CD4-positive, alpha-beta T cell treated with Interleukin-4 for 1 hour (primary cell): ENCODE measurements at regions not wholly inside any gene's neighbourhood (a gene's known extent, or its start where the extent isn't known, plus 50 kb on each side); places are given as distances from the start of the nearest gene placed in this dataset.
"Not testable (repeated sequence)": the region's sequence is repeated elsewhere in the genome, so short reads cannot be mapped to it uniquely, and the experiment has no call there.

Experiments
- DNase-seq, 2 donors: peaks; one replicate each; pipeline ENCODE4 v3.0.0-alpha.2; 2020 to 2022

DNA sequence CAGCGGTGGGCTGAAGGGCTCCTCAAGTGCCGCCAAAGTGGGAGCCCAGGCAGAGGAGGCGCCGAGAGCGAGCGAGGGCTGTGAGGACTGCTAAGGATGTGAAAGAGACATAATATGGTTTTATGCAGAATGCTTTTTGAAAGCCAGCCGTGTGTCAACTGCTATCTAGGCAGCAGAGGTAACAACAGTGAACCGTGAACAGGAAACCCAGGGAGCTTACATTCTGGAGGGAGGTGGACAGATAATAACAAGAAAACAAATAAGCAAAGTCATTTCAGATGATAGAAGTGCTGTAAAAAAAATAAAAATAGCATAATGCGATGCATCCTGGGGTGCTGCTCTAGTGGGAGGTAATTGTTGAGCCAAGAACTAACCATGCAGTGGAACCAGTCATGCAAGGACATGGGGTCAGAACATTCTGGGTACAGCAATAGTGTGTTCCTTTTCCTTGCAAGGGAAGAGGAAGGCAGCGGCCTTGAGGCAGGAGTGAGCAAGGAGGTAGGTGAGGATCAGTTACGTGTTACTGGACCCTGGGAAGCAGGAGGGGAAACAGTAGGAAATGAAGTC lies 134.4 kb upstream of the TMEM170B start:
- no peak for DNase-seq

- DNase-seq = not testable (repeated sequence)
Observed at GRCh38 chr6:11402581-11402980, 135.0 kb upstream of the TMEM170B start.

DNA sequence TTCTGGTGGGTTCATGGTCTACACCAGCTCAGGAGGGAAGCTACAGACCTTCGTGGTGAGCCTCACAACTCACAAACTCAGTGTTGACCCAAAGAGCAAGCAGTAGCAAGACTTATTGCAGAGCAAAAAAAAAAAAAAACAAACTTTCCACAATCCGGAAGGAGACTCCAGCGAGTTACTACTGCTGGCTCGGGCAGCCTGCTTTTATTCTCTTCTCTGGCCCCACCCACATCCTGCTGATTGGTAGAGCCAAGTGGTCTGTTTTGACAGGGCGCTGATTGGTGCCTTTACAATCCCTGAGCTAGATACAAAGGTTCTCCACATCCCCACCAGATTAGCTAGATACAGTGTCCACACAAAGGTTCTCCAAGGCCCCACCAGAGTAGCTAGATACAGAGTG lies 135.6 kb upstream of the TMEM170B start:
- DNase-seq = not testable (repeated sequence)

GRCh38 chr6:11398451-11399326 lies 138.9 kb upstream of the TMEM170B start:
- no peak for DNase-seq

DNA sequence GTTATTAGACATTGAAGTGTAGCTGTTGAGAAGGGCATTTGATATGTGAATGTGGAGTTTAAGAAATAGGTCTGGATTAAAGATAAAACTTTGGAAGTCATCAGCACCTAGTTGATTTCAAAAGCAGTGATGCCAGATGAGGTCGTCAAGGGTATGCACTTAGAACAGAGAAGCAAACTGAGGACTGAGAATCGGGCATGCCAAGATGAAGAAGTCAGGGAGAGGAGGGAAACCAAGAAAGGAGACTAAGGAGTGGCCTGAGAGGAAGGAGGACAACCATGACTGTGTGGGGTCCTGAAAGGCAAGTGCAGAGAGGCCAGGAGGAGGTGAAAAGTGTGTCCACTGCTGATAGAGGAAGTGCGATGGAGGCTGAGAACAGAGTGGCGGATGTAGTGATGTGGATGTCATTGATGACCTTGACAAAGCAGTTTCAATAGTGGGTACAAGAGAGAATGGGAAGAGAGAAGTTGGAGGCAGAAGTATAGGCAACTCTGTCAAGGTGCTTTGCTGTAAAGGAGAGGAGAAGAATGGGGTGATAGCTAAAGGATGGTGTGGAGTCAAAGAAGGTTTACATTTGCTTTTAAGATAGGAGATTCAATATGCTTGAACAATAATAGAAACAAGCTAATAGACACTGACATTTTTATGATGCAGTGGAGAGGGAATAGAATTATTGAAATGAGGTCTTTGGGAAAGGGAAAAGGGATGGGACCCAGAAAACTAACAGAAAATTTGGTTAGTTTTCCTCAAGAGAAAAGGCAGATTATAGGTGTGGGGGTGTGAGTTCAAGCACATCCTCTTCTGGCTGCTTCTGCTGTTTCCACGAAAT lies 139.7 kb upstream of the TMEM170B start:
- DNase-seq = no peak

- DNase-seq = no peak
Observed at GRCh38 chr6:11396860-11397259, 140.7 kb upstream of the TMEM170B start.

- DNase-seq = no peak
Observed at GRCh38 chr6:11393713-11394627, 143.6 kb upstream of the TMEM170B start.

DNA sequence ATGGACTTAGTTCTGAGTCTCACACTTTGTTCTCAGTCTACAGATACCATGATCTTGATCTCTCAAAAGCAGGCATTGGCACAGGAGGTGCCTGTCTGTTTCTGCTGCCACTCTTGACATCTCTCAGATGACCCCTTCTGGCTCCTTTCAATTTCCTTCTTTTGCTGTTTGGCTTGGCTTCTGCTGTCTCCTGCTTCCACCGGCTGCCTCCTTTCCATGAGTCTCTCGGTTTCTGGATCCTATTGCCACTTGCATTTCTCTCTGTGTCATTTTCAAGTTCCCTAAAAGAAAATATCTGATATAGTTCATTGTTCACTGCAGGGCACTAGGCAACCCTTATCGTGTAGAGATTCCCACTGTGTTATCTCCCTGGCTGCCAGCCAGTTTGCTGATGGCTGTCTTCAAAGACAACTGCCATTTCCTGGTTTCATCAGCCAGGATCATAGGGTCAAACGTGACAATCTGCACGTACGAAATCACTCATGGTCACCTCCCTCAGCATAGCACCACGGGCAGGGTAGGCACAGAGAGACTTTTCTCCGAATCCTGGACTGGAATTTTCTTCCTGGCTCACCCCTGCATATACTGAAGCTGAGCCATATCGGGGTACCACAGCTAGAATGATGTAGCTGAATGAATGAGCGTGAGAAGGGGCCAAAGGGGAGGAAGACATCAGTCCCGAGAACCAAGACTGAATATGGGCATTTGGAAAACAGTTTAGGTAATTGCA lies 144.6 kb upstream of the TMEM170B start:
- DNase-seq = no peak

DNA sequence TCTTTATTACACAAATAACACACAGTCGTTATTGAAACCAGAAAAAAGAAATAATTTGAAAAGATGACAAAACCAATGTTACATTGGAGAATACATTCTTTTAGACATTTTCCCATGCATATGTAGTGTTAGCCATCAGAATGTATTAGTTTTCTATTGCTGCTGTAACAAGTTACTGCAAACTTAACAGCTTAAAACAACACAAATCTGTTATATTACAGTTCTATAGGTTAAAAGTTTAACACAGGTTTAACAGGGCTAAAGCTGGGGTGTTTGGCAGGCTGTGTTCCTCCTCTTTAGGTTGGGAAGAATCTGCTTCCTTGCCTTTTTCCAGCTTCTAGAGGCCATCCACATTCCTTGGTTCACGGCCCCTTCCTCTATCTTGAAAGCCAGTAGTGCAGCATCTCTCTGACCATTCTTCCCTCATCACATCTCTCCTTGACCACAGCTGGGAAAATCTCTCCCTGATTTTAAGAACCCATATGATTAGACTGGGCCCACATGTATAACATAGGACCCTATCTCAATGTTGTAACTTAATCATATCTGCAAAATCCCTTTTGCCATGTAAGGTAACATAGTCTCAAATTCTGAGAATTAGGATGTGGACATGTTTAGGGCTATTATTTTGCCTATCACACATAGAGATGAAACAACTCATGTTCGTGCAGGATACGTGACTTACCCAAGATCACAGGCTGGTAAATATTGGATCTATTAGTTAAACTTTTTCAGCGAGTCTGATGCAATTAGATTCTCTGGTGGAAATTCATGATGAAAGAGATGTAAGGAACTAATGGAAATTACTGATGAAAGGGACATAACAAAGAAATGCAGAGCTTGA lies 145.4 kb upstream of the TMEM170B start:
- DNase-seq = no peak

GRCh38 chr6:11389977-11390376 lies 147.6 kb upstream of the TMEM170B start:
- DNase-seq = no peak

DNA sequence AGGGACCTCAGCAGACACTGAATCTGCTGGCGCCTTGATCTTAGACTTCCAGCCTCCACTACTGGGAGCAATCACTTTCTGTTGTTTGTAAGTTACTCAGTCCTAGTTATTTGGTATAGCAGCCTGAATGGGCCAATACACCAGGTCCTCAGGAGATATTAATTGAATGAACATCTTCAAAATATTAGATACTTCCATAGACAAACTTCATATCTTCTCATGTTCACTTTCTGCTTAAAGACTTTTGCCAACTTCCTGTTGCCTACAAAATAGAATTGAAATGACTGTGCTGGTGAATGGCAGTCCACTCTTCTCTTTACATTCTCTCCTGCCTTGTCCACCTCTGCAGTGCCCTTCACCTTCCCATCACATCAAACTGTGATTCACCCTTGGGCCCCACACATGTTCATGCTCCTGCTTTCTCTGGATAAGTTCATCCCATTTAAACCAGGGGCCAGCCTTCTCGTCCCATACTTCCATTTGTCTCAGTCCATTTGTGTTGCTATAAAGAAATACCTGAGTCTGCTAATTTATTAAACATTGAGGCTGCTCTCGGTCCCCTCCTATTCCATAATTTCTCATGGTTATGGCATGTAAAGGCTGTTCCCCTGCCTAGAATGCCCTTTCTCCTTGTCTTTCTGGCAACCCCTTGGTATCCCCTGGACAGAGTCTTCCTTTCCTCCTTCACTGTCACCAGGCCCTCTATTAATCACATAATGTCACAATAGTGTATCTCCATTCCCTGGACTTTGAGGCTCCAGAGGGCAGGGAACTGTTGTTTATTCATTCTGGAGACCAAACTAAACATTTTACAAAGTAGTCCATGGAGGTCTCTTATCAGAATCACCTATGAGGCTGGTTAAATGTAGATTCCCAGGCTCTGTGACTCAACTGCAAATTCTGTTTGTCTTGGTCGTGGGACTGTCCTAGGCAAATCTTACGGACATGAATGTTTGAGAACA lies 148.3 kb upstream of the TMEM170B start:
- DNase-seq = no peak

GRCh38 chr6:11387707-11388430 lies 149.7 kb upstream of the TMEM170B start:
- DNase-seq = no peak

DNA sequence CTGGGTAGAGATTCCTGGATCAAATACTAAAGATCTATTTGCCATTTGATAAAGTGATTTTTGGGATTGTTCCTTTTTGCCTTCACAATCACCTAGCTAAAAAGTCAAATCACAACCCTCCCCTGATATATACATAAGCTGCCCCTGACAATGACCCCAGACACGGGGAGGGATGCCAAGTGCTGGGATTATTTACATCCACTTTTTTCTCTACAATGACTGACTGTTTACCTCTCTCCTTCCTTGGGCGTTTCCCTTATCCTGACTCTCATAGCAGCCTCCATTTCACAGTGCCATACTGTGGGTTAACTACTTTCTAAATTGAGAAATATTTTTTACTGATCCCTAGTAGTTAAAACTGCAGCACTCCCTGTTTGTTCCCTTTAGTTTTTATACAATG lies 150.8 kb upstream of the TMEM170B start:
- DNase-seq = no peak

GRCh38 chr6:11386323-11386722 lies 151.2 kb upstream of the TMEM170B start:
- DNase-seq = no peak

DNA sequence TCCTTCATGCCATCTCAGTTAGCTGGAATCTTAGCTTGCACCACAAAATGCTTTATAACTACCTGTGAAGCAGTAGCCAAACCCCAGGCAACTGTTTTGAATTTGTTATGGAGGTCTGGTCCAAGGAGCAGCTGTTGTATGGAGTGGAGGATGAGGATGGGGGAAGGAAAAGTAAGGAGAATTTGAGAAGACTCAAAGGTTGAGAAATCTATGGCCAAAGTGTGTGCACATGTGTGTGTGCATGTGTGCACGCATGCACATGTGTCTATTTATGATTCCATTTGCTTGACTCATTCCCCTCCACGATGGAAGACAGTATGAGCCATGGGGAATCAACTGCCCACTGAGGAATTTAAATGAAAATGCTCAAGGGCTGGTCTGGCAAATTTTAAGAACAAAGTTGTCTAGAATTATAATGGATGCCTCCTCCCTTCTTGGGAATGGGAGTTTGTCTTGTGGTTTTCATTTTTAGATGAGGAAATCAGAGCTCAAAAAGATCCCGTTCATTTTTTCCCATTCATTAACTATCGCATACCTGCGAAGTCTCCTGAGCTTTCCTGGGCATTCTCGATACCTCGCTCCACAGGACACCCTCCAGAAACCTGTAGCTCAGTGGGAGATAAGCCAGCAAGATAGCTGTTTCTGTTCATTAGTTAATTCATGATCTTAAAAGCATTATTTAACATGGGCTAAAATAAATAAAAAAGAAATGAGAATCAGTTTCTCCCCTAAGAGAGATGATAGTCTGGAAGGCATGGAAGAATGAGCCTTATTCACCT lies 152.3 kb upstream of the NEDD9 start:
- DNase-seq = no peak

DNA sequence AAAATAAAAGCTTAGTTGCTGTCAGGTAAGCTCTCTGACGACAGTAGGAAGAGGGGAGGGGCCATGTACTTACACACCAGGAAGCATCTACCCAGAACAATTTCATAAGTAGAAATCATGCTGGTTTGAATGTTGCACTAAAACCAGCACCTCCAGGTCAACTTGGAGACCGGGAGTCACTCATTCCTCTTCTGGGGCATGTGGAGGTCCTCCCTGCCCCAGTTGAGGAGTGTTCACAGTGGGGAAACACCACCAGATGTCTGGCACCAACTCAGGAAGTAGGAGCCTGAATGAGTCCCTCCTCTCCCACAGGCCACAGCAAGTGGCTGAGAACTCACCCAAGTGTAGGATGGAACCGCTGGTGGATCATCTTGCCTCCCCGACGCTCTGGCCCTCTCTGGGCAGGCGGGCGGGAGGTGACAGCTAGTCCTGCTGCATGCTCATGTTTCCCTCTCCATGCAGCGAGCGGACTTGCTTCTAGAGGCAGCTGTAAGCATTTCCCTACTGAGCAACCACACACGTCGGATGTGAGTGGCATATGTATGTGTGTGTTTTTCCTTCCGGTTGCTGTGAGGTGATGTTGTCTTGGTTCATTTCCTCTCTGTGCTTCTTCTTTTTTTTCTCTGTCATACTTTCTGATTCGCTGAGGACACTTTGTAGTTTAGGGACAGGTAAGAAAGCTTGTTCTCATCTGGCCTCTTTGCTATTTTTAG lies 149.5 kb upstream of the NEDD9 start:
- peak; percentile 87 to 88 for DNase-seq

- no peak for DNase-seq
Observed at GRCh38 chr6:11380969-11381744, 148.7 kb upstream of the NEDD9 start.
